Body of pancreas (tissue), 4 donors: ENCODE measurements at regions not wholly inside any gene's neighbourhood (a gene's known extent, or its start where the extent isn't known, plus 50 kb on each side); places are given as distances from the start of the nearest gene placed in this dataset.

Source experiments
- ATAC-seq: fragments of 150-250 bp; one replicate; pipeline ENCODE4 v1.9.1; 2016
- DNase-seq, 4 donors: peaks; one replicate each; pipeline ENCODE4 v3.0.0-alpha.2; 2019
- H3K27ac ChIP-seq, 4 donors: fragments of 200-600 bp; sonication (generic); 1 replicate in 3 of 4; 2 replicates in 1 of 4; pipeline versions ENCODE4 v1.5.1 to v1.6.1; 2016 to 2019; ENCODE audit warnings: mild to moderate bottlenecking in 1 of 4, mixed read lengths in 1 of 4, moderate library complexity in 1 of 4
- H3K27me3 ChIP-seq, 2 donors: fragments of 200-600 bp; sonication (generic); one replicate each; pipeline ENCODE4 v1.6.0; 2016; ENCODE audit warnings: mild to moderate bottlenecking in 1 of 2
- H3K36me3 ChIP-seq, 2 donors: fragments of 200-600 bp; sonication (generic); replicated peaks in 1 of 2; 2 replicates each; pipeline ENCODE4 v1.5.1; 2016; ENCODE audit warnings: low read depth in 2 of 2; ENCODE audit not compliant: insufficient read depth in 1 of 2
- H3K4me1 ChIP-seq: fragments of 200-600 bp; sonication (generic); one replicate; pipeline ENCODE4 v1.6.0; 2016
- H3K4me3 ChIP-seq, 2 donors: fragments of 200-600 bp; sonication (generic); 1 replicate in 1 of 2; 2 replicates in 1 of 2; pipeline ENCODE4 v1.5.1; 2016 to 2019
- H3K9me3 ChIP-seq, 3 donors: fragments of 200-600 bp; sonication (generic); 1 replicate in 2 of 3; 2 replicates in 1 of 3; pipeline ENCODE4 v1.5.1; 2016
- CTCF ChIP-seq, 7 experiments: fragments of 450-650 bp in 4 of 7; fragments of 200-600 bp in 3 of 7; sonication (generic) in 3 of 7; IDR thresholded peaks; one replicate each; pipeline ENCODE4 v1.5.1; 2016 to 2019; ENCODE audit warnings: antibody characterized with exemption in 7 of 7
- POLR2A ChIP-seq, 3 donors: fragments of 450-650 bp; IDR thresholded peaks; one replicate each; pipeline ENCODE4 v1.6.1; 2016; ENCODE audit warnings: antibody characterized with exemption in 3 of 3, mild to moderate bottlenecking in 2 of 3
- WGBS, 2 donors: methylation state at CpG; one replicate each; pipeline ENCODE4 v1.1.5; 2017; 5-methylcytosine and 5-hydroxymethylcytosine counted together
- intact Hi-C: fragments of 100-400 bp; cut with DNase I; formaldehyde crosslinking; loops from one replicate; pipeline ENCODE4 v1.15.1; 2023

DNA sequence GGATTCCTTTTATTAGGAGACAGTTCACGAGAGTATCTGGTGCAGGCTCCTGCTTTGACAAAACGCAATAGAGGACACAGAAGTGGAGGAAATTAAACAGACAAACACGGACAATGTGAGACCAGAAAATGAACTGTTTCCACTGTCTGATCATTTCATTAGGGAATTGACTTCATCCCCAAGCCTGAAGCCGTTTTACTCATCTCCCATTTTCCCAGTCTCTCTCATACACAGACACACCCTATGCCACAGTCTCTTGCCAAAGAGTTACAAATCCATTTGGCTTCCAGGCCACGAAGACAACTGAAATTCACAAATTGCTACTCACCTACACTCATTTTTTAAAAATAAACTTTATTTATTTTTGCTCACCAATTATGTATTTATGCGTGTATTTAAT lies 1087.8 kb upstream of the TMEM132C start:
- no peak for TF ChIP-seq CTCF (IDR thresholded peaks at IDR 0.05)
- no peak for TF ChIP-seq POLR2A (IDR thresholded peaks at IDR 0.05)
- Histone ChIP-seq H3K4me3 (no peak overlapping the region), H3K4me1 (no peaks in the 10 kb centered on the region), H3K9me3 (peaks cover 0 to 18% (median 0%) of the 10 kb centered on the region in 3 donors), H3K27me3 (no peaks in the 10 kb centered on the region), H3K36me3 (no peaks in the 10 kb centered on the region), H3K27ac (no peak overlapping the region)
- 62 to 64% methylated on average over 6 of the region's 6 CpGs for WGBS, 2 donors
- intact Hi-C loops = no loop called here
- ATAC-seq (no peak), DNase-seq (no peak)

DNA sequence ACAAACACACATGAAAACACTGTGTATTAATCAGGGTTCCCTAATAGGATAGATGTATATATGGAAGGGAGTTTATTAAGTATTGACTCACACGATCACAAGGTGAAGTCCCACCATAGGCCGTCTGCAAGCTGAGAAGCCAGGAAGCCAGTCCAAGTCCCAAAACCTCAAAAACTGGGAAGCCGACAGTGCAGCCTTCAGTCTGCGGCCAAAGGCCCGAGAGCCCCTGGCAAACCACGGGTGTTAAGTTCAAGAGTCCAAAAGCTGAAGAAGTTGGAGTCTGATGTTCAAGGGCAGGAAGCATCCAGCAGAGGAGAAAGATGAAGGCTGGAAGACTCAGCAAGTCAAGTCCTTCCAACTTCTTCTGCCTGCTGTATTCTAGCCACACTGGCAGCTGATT lies 1085.0 kb upstream of the TMEM132C start:
- H3K4me1 ChIP-seq = no peaks in the 10 kb centered on the region
- WGBS, 2 donors = 84 to 89% methylated on average over 6 of the region's 6 CpGs
- intact Hi-C loops = no loop called here
- no peak overlapping the region for H3K4me3 ChIP-seq
- H3K27me3 ChIP-seq = no peaks in the 10 kb centered on the region
- H3K36me3 ChIP-seq = no peaks in the 10 kb centered on the region
- H3K27ac ChIP-seq = no peak overlapping the region
- ATAC-seq (no peak), DNase-seq (no peak)
- H3K9me3 ChIP-seq = peaks cover 0 to 12% (median 0%) of the 10 kb centered on the region in 3 donors
- TF ChIP-seq POLR2A (IDR thresholded peaks at IDR 0.05) = no peak
- no peak for TF ChIP-seq CTCF (IDR thresholded peaks at IDR 0.05)

DNA sequence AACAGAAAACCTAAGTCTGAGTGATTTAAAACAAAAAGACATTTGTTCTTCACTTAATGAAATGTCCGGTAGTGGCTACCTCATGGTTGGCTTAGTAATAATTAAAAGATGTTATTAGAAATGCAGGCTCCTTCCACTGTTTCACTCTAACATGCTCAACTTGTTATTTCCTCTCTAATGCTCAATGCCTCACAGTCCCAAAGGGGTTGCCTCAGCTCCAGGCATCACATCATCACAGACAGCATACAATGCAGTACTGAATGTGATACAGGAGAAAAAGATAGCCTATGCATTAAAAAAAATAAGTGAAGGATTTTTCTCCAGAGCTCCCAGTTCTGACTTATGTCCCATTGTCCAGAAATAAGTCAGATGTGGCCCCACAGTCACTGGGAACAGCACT lies 1077.0 kb upstream of the TMEM132C start:
- Histone ChIP-seq H3K36me3 (no peaks in the 10 kb centered on the region), H3K9me3 (no peaks in the 10 kb centered on the region), H3K4me1 (no peaks in the 10 kb centered on the region), H3K27ac (no peak overlapping the region), H3K4me3 (no peak overlapping the region), H3K27me3 (no peaks in the 10 kb centered on the region)
- WGBS, 2 donors = 62 to 75% methylated on average over 1 of the region's 1 CpG
- DNase-seq (no peak), ATAC-seq (no peak)
- intact Hi-C loops = no loop called here
- no peak for TF ChIP-seq CTCF (IDR thresholded peaks at IDR 0.05)
- no peak for TF ChIP-seq POLR2A (IDR thresholded peaks at IDR 0.05)

- intact Hi-C loops = no loop called here
- ATAC-seq (no peak), DNase-seq (no peak)
- H3K27ac ChIP-seq = no peak overlapping the region
- H3K4me1 ChIP-seq = no peaks in the 10 kb centered on the region
- no peaks in the 10 kb centered on the region for H3K9me3 ChIP-seq
- H3K36me3 ChIP-seq = no peaks in the 10 kb centered on the region
- H3K4me3 ChIP-seq = no peak overlapping the region
- TF ChIP-seq CTCF (IDR thresholded peaks at IDR 0.05) (no peak), POLR2A (IDR thresholded peaks at IDR 0.05) (no peak)
- H3K27me3 ChIP-seq = no peaks in the 10 kb centered on the region
- 38 to 39% methylated on average over 2 of the region's 2 CpGs for WGBS, 2 donors
These were observed 1075.8 kb upstream of the TMEM132C start for GRCh38 chr12:127191129-127191528.

GRCh38 chr12:127192391-127192790 lies 1074.6 kb upstream of the TMEM132C start:
- no peaks in the 10 kb centered on the region for H3K4me1 ChIP-seq
- ATAC-seq (no peak), DNase-seq (no peak)
- 28 to 30% methylated on average over 3 of the region's 3 CpGs for WGBS, 2 donors
- H3K27me3 ChIP-seq = no peaks in the 10 kb centered on the region
- H3K9me3 ChIP-seq = no peaks in the 10 kb centered on the region
- H3K4me3 ChIP-seq = no peak overlapping the region
- H3K27ac ChIP-seq = no peak overlapping the region
- intact Hi-C loops = no loop called here
- TF ChIP-seq CTCF (IDR thresholded peaks at IDR 0.05) = no peak
- no peak for TF ChIP-seq POLR2A (IDR thresholded peaks at IDR 0.05)
- no peaks in the 10 kb centered on the region for H3K36me3 ChIP-seq
